ENCODE measurements at regions not wholly inside any gene's neighbourhood (a gene's known extent, or its start where the extent isn't known, plus 50 kb on each side); places are given as distances from the start of the nearest gene placed in this dataset.

GRCh38 chr3:43907508-43907858 lies 216.7 kb downstream of the ABHD5 start:
- CTCF ChIA-PET = interaction anchor here (0.6 kb wide), 1 partner anchor 52 kb away, joined by 3 read pairs; no protein-coding TSS in a partner anchor
- no peak for TF ChIP-seq CTCF (conservative IDR thresholded peaks at IDR 0.05; ENCODE audit: low read depth)
- no peak for DNase-seq (ENCODE audit: low spot score)
- POLR2A ChIA-PET (ENCODE audit: low non-redundant PET) = no interaction called here
- no peak overlapping the region for H3K27ac ChIP-seq

GRCh38 chr3:43908456-43908855 lies 217.7 kb downstream of the ABHD5 start:
- TF ChIP-seq CTCF (conservative IDR thresholded peaks at IDR 0.05; ENCODE audit: low read depth) = no peak
- CTCF ChIA-PET = no interaction called here
- POLR2A ChIA-PET (ENCODE audit: low non-redundant PET) = no interaction called here

GRCh38 chr3:43909149-43909548 lies 218.4 kb downstream of the ABHD5 start:
- CTCF ChIA-PET = no interaction called here
- H3K27ac ChIP-seq = no peak overlapping the region
- no peak for TF ChIP-seq CTCF (conservative IDR thresholded peaks at IDR 0.05; ENCODE audit: low read depth)
- no peak for DNase-seq (ENCODE audit: low spot score)
- POLR2A ChIA-PET (ENCODE audit: low non-redundant PET) = no interaction called here

More at GRCh38 chr3:43908456-43908855, 217.7 kb downstream of the ABHD5 start:
- no peak overlapping the region for H3K27ac ChIP-seq
- DNase-seq (ENCODE audit: low spot score) = no peak

- no peak for TF ChIP-seq CTCF (conservative IDR thresholded peaks at IDR 0.05; ENCODE audit: low read depth)
- CTCF ChIA-PET = no interaction called here
- no peak for DNase-seq (ENCODE audit: low spot score)
- POLR2A ChIA-PET (ENCODE audit: low non-redundant PET) = no interaction called here
- H3K27ac ChIP-seq = no peak overlapping the region
These were observed 220.0 kb downstream of the ABHD5 start for GRCh38 chr3:43910750-43911149.

GRCh38 chr3:43913036-43913948 lies 222.6 kb downstream of the ABHD5 start:
- no peak for TF ChIP-seq CTCF (conservative IDR thresholded peaks at IDR 0.05; ENCODE audit: low read depth)
- POLR2A ChIA-PET (ENCODE audit: low non-redundant PET) = no interaction called here
- CTCF ChIA-PET = no interaction called here

GRCh38 chr3:43914269-43914668 lies 223.5 kb downstream of the ABHD5 start:
- H3K27ac ChIP-seq = no peak overlapping the region
- ChIA-PET CTCF (no interaction called here), POLR2A (ENCODE audit: low non-redundant PET) (no interaction called here)
- TF ChIP-seq CTCF (conservative IDR thresholded peaks at IDR 0.05; ENCODE audit: low read depth) = no peak
- DNase-seq (ENCODE audit: low spot score) = no peak

More at GRCh38 chr3:43913036-43913948, 222.6 kb downstream of the ABHD5 start:
- DNase-seq (ENCODE audit: low spot score) = no peak
- H3K27ac ChIP-seq = no peak overlapping the region

Data from RWPE1 (cell line).